Left hindlimb (tissue), 1 donor: ENCODE measurements at regions not wholly inside any gene's neighbourhood (a gene's known extent, or its start where the extent isn't known, plus 50 kb on each side); places are given as distances from the start of the nearest gene placed in this dataset.
A peak's percentile ranks its signal among the peaks of the same experiment; 100 is the strongest.
"Not testable (repeated sequence)": the region's sequence is repeated elsewhere in the genome, so short reads cannot be mapped to it uniquely, and the experiment has no call there.

Experiments used
- DNase-seq: peaks from one replicate; pipeline ENCODE4 v3.0.0-alpha.2; 2018

DNA sequence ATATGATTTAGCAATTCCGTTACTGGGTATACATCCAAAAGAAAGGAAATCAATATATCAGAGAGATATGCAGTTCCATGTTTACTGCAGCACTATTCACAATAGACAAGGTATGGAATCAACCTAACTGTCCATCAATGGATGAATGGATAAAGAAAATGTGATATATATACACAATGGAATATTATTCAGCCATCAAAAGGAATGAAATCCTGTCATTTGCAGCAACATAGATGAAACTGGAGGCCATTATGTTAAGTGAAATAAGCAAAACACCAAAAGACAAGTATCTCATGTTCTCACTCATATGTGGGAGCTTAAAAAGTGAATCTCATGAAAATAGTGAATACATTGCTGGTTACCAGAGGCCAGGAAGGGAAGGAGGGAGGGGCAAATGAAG is 390.8 kb downstream of the ZFHX3 start:
- DNase-seq: no peak

GRCh38 chr16:72654535-72654934 is 393.4 kb downstream of the ZFHX3 start:
- DNase-seq: no peak

DNA sequence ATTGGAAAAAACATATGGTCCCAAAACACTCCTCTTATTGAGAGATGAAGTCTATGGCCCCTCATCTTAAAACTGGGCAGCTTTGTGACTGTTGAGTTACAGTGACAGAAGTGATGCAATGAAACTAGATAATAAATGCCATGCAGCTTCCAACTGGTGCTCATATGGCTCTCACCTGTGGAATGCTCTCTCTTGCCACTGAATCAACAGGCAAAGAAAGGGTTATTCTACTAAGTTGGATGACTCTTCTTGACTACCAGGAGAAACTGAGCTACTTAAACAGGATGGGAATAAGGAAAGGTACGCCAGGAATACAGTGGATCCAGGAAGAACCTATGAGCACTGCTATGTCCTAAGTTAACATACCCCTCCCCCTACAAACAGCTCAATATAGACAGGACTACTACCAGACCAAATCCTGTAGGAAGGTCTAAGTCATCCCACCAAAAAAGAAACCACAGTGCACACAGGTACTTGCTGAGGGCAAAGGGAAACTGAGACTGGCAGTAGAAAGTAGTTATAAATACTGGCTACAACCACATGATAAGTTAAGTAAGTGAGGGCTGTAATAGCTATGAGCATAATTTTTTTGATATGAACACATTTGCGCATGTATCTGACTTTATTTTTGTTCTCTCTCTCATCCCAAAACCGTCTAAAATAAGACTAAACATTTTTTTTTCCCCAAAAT is 398.5 kb downstream of the ZFHX3 start:
- no peak for DNase-seq

DNA sequence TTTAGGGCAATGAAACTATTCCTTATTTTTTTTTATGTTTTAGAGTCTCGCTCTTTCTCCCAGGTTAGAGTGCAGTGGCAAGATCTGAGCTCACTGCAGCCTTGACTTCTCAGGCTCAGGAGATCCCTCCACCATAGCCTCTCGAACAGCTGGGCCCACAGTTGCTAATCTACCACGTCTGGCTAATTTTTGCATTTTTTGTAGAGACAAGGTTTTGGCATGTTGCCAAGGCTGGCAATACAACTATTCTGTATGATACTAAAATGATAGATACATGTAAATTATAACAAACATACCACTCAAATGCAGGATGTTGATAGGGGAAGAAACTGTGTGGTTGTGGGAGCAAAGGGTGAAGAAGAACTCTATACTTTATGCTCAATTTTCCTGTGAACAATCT is 401.3 kb downstream of the ZFHX3 start:
- no peak for DNase-seq

DNA sequence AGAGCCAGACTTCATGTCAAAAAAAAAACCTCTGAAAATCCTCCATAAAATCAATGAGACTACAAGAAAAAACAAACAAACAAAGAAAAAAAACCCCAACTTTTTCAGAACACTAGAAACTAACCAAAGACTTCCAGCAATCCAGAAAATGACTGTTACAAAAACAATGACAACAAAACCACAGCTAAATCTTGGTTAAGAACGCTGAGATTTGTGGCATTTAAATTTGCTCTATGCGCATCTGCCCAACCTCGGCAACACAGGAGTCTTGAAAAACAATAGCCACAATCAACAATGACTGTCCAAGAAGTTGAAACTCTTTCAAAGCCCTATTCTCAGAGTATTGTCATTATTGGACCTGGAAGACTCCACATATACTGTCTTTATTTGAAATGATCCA is 402.4 kb downstream of the ZFHX3 start:
- no peak for DNase-seq

DNA sequence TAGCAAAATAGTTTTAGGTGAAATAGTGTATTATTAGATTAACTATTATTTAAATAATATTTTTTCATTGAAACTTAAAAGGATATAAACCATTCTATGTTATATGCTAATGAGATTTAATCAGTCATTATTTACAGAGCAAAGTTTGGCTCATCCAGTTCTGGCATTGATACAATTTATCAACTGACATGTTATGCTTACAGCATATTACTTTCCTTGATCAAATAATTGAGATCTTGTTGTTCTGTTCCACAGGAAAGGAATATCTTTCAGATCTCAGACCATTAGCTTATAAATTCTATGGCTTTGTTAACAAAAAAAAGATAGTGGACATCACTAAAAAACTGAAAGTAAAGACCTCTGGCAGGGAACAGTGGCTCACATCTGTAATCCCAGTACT is 403.0 kb downstream of the ZFHX3 start:
- DNase-seq: no peak

DNA sequence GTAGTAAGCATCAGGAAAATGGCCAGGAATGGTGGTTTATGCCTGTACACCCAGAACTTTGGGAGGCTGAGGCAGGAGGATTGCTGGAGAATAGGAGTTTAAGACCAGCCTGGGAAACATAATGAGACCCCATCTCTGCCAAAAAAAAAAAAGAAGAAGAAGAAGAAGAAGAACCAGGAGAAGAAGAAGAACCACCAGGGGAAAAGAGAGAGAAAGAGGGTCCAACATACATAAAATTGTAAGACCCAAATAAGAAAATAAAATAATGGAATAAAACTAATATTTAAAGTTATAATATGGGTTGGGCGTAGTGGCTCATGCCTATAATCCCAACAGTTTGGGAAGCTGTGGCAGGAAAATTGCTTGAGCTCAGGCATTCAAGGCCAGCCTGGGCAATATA is 408.4 kb downstream of the ZFHX3 start:
- DNase-seq: no peak

DNA sequence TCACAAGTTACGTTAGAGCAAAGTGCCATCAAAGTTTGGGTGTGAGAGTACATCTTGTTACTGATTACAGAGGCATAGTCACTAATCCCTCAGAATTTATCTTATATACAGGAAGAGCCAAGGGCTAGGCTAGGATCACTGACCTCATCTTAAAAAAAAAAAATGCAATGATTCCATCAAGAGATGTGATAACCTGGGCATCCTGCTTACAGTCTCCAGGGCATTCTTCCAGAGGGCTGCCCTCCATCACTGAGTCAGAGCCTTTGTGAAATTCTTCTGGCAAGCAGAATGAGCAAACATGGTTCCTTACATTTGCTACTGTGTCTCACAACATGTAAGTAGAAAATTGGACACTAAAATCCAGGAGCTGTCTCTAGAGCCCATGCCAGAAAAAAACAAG is 410.6 kb downstream of the ZFHX3 start:
- no peak for DNase-seq

DNA sequence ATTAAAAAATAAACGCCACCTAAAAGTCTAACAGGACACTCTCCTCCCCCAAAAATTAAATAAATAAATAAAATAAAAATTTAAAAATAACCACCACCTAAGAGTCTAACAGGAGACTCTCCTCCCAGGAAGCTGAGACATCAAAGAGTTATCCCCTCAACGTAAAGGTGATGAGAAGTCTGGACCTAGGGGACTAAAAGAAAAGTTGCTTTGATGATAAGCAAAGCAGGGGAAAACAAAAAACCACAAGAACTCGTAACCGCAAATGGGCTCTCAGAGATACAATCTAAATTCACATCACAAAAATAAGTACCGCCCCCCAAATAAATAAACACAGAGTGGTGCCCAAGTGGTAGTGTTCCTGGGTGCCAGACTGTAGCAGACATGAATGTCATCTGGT is 412.2 kb downstream of the ZFHX3 start:
- no peak for DNase-seq

GRCh38 chr16:72635104-72635503 is 412.8 kb downstream of the ZFHX3 start:
- no peak for DNase-seq

DNA sequence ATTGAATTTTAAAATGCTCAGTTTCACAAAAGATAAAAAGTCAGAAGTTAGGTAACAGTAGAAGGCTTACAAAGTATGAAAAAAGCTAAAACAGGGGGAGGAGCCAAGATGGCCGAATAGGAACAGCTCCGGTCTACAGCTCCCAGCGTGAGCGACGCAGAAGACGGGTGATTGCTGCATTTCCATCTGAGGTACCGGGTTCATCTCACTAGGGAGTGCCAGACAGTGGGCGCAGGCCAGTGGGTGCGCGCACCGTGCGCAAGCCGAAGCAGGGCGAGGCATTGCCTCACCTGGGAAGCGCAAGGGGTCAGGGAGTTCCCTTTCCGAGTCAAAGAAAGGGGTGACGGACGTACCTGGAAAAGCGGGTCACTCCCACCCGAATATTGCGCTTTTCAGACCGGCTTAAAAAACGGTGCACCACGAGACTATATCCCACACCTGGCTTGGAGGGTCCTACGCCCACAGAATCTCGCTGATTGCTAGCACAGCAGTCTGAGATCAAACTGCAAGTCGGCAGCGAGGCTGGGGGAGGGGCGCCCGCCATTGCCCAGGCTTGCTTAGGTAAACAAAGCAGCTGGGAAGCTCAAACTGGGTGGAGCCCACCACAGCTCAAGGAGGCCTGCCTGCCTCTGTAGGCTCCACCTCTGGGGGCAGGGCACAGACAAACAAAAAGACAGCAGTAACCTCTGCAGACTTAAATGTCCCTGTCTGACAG is 420.6 kb downstream of the ZFHX3 start:
- not testable (repeated sequence) for DNase-seq

DNA sequence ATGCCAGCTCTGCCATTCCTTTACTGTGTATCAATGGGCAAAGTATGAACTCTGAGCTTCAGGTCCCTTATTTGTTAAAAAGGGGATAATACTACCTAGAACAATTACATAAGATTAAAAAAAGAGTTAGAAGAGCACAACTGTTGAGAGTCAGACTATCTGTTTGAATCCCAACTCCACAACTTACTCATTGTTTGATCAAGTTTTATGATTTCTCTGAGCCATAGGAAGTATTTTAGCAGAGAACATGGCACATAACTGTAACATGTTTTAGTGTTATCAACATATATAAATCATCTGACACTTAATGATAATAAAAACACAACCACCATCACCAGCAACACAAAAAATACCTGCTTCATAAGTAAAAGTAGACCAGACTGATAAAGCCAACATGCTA is 421.3 kb downstream of the ZFHX3 start:
- no peak for DNase-seq

- DNase-seq: no peak
Observed at GRCh38 chr16:72621651-72622050, 426.3 kb downstream of the ZFHX3 start.

- DNase-seq: no peak
Observed at GRCh38 chr16:72620853-72621252, 427.1 kb downstream of the ZFHX3 start.

GRCh38 chr16:72620348-72620747 is 427.6 kb downstream of the ZFHX3 start:
- no peak for DNase-seq

DNA sequence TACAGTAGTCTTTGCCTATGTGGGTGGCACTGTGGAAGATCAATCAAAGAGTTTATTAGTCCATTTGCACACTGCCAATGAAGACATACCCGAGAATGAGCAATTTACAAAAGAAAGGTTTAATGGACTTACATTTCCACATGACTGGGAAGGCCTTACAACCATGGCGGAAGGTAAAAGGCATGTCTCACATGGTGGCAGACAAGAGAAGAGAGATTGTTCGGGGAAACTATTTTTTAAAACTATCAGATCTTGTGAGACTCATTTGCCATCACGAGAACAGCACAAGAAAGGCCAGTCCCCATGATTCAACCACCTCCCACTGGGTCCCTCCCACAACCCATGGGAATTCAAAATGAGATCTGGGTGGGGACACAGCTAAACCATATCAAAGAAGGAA is 432.1 kb downstream of the ZFHX3 start:
- no peak for DNase-seq

DNA sequence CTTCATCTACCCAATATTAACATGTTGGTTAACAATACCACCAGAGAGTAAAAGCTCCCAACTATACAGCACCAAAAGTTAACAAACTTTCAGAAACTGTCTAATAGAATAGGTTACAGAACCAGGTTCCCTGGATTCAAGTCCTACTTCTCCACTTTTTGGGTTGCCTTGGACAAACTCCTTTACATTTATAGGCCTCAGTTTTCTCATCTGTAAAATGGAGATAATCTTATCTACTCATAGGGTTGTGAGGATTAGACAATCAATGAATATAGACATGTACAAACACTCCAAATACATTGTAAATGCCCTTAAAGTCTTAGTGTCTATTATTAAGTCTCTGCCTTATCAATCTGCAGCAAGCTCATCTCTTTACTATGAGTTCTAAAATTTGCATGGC is 435.2 kb downstream of the ZFHX3 start:
- DNase-seq: no peak

DNA sequence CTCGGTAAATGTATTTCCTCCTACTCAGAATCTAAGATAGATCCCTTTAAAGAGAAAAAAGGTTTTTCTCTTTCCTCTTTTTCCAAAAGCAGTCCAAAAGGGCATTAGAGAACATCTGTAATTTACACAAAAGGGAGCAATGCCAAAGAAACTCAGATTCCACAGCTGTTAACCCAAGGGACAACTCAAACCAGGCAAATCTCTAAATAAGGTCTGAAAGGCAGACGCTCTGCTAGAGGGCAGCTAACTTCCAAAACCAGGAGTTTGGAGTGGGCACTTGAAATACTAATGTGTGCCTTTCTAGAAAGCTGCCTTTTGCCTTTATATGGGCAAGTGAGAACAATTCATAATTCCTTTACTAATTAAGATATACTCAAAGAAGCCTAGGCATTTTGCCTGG is 435.7 kb downstream of the ZFHX3 start:
- DNase-seq: peak; percentile 41

DNA sequence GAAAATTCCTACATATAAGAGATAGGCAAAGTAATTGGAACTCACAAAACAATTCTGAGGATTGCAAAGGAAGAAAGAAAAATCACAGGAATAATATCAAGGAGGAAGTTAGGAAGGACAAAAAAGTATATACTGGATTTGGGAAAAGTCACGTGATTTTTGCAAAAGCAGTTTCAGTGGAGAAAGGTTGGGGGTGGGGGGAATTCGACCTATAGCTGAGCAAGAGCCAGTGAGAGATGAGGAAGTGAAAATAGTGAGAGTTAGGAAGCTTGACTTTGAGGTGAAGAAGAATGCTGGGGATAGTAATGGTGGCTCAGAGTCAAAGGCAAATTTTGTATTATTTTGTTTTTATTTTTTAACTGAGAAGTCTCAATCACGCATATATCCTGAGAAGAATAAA is 438.0 kb upstream of the PMFBP1 start:
- no peak for DNase-seq

DNA sequence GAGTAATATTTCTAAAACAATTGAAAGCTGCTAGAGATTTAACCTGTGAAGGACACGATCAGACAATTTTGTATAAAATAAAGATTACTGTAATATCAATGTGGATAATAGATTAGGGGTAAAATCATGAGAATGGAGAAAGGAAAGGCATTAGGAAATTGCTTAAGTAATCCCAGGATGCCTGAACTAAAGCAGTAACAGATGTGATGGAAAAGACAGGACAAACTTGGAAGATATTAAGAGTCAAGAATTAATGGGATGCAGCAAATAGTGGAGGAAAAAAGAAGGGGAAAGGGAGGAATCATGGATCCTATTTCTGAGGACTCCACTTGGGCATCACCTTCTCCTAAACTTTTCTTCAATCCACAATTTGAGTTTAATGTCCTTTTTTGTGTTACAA is 437.1 kb upstream of the PMFBP1 start:
- DNase-seq: no peak

DNA sequence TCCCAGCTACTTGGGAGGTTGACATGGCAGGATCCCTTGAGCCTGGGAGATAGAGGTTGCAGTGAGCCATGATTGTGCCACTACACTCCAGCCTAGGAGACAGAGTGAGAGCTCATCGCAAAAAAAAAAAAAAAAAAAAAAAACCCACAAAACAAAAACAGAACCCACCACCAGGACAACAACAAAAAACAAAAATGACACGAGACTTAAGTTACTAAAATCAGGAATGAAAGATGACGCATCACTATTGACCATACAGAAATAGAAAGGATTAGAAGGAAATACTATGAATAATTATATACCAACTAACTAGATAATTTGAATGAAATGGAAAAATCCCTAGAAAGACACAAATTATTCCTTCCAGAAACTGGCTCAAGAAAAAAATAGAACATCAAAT is 432.4 kb upstream of the PMFBP1 start:
- DNase-seq: no peak

GRCh38 chr16:72602499-72602898 is 430.5 kb upstream of the PMFBP1 start:
- DNase-seq: no peak

DNA sequence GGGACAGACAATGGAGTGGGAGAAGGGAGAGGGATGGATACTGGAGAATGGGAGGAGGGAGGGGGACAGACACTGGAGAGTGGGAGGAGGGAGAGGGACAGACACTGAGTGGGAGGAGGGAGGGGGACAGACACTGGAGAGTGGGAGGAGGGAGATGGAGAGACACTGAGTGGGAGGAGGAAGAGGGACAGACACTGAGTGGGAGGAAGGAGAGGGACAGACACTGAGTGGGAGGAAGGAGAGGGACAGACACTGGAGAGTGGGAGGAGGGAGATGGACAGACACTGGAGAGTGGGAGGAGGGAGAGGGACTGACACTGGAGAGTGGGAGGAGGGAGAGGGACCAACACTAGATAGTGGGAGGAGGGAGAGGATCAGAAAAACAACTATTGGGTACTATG is 426.7 kb upstream of the PMFBP1 start:
- DNase-seq: no peak

GRCh38 chr16:72597938-72598337 is 426.0 kb upstream of the PMFBP1 start:
- DNase-seq: no peak

- no peak for DNase-seq
Observed at GRCh38 chr16:72596373-72596772, 424.4 kb upstream of the PMFBP1 start.
